ENCODE measurements at regions not wholly inside any gene's neighbourhood (a gene's known extent, or its start where the extent isn't known, plus 50 kb on each side); places are given as distances from the start of the nearest gene placed in this dataset.

DNA sequence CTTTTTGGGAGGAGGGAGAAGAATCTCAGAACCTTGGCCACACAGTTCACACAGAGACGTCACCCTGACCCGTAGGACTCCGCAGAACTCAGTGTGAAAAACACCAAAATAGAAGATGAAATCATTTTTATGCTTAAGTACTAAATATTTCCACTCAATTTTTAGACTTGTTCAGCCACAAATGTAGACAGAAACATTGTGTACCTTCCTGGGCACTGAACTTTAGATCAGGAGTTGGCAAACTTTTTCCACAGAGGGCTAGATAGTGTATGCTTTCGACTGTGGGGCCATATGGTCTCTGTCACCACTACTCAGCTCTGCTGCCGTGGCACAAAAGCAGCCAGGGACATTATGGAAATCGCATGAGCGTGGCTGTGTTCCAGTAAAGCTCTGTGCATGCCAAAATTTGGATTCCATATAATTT lies 61.8 kb upstream of the STOX2 start:
- Histone ChIP-seq H3K9me3 (no peaks in the 10 kb centered on the region), H3K27ac (no peak overlapping the region), H3K27me3 (no peaks in the 10 kb centered on the region), H3K36me3 (no peaks in the 10 kb centered on the region), H3K4me1 (no peaks in the 10 kb centered on the region), H3K4me3 (no peak overlapping the region)
- 77 to 83% methylated on average over 7 of the region's 7 CpGs for WGBS, 2 donors
- DNase-seq: no peak
- no peak for FAIRE-seq
- no peak for TF ChIP-seq CTCF (IDR thresholded peaks at IDR 0.05)
- intact Hi-C loops (cut with DNase I): loop anchor here in 2 of 3 donors (5.0 to 10.0 kb wide), 2 partner anchors 259 to 312 kb away; no protein-coding TSS in a partner anchor
- ATAC-seq: no peak

DNA sequence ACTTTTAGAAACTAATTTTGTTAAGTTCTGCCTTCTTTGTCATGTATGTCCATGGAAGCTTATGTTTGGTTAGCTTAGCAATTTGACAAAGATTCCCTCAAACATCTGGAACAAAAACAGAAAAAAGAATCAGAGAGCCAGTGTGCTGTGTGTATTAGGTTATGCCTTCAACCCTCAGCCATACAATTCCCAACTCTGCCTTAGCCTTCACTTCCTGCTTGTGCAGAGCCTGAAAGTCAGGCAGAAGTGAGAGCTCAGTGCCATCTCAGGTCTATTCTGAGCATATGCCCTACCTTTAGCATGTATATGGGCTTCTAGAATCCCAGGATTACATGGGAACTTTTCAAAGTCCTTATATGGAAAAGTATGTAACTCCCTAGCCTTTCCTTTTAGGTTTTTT lies 58.2 kb upstream of the STOX2 start:
- Histone ChIP-seq H3K4me1 (no peaks in the 10 kb centered on the region), H3K27ac (no peak overlapping the region), H3K4me3 (no peak overlapping the region), H3K9me3 (no peaks in the 10 kb centered on the region), H3K27me3 (no peaks in the 10 kb centered on the region), H3K36me3 (no peaks in the 10 kb centered on the region)
- ATAC-seq (no peak), FAIRE-seq (no peak), DNase-seq (no peak)
- intact Hi-C loops (cut with DNase I): loop anchor here in 1 of 3 donors (10.0 kb wide), 1 partner anchor 308 kb away; no protein-coding TSS in a partner anchor
- no peak for TF ChIP-seq CTCF (IDR thresholded peaks at IDR 0.05)

GRCh38 chr4:183848805-183849204 lies 56.3 kb upstream of the STOX2 start:
- Histone ChIP-seq H3K4me3 (no peak overlapping the region), H3K27me3 (no peaks in the 10 kb centered on the region), H3K9me3 (no peaks in the 10 kb centered on the region), H3K27ac (no peak overlapping the region), H3K36me3 (no peaks in the 10 kb centered on the region), H3K4me1 (peaks cover 0 to 3% (median 0%) of the 10 kb centered on the region in 3 donors)
- ATAC-seq (peak; percentile 35 to 71 (median 70)), DNase-seq (no peak), FAIRE-seq (no peak)
- intact Hi-C loops (cut with DNase I): loop anchor here in 1 of 3 donors (10.0 kb wide), 1 partner anchor 306 kb away; no protein-coding TSS in a partner anchor
- TF ChIP-seq CTCF (IDR thresholded peaks at IDR 0.05): no peak
- WGBS, 2 donors: 18 to 24% methylated on average over 3 of the region's 3 CpGs

- DNase-seq (no peak), ATAC-seq (no peak), FAIRE-seq (no peak)
- 63 to 67% methylated on average over 10 of the region's 10 CpGs for WGBS, 2 donors
- TF ChIP-seq CTCF (IDR thresholded peaks at IDR 0.05): no peak
- Histone ChIP-seq H3K27me3 (no peaks in the 10 kb centered on the region), H3K4me1 (peaks cover 0 to 3% (median 0%) of the 10 kb centered on the region in 3 donors), H3K9me3 (no peaks in the 10 kb centered on the region), H3K4me3 (no peak overlapping the region), H3K27ac (no peak overlapping the region), H3K36me3 (no peaks in the 10 kb centered on the region)
- intact Hi-C loops (cut with DNase I): no loop called here
Measured at GRCh38 chr4:183852910-183853547, 52.1 kb upstream of the STOX2 start.

DNA sequence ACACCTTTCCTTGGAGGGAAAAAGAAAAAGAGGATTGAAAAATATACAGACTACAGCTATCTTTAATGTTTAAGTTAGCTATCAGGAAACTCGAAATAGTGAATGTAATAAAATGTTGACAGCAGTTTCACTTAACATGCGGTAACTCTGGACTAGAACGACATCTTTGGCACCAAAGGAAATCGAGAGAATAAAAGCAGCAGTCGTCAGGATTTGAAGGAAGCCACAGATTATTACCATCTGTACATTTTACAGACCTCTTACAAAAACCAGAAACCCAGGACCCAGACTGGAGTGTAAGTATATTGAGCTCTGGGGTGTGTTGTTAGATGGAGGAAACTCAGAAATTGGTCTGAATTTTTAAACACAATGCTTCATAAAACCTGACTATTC lies 51.6 kb upstream of the STOX2 start:
- FAIRE-seq (no peak), ATAC-seq (no peak), DNase-seq (no peak)
- no peak for TF ChIP-seq CTCF (IDR thresholded peaks at IDR 0.05)
- Histone ChIP-seq H3K4me3 (no peak overlapping the region), H3K9me3 (no peaks in the 10 kb centered on the region), H3K27ac (no peak overlapping the region), H3K36me3 (no peaks in the 10 kb centered on the region), H3K4me1 (peaks cover 0 to 3% (median 0%) of the 10 kb centered on the region in 3 donors), H3K27me3 (no peaks in the 10 kb centered on the region)
- WGBS, 2 donors: 31 to 34% methylated on average over 5 of the region's 5 CpGs
- intact Hi-C loops (cut with DNase I): no loop called here
